Adipocyte (in vitro differentiated cells): ENCODE measurements at regions not wholly inside any gene's neighbourhood (a gene's known extent, or its start where the extent isn't known, plus 50 kb on each side); places are given as distances from the start of the nearest gene placed in this dataset.
"Not testable (repeated sequence)": the region's sequence is repeated elsewhere in the genome, so short reads cannot be mapped to it uniquely, and the experiment has no call there.

ENCODE experiments used
- DNase-seq: peaks from one replicate; pipeline ENCODE4 v3.0.0-alpha.2; 2015; ENCODE audit warnings: low read depth
- H3K27me3 ChIP-seq: replicated peaks from 2 replicates; pipeline ENCODE4 v1.7.0; 2013; ENCODE audit warnings: mild to moderate bottlenecking, low read length, moderate library complexity; ENCODE audit not compliant: control insufficient read depth, insufficient read depth
- H3K36me3 ChIP-seq: 2 replicates; pipeline ENCODE4 v1.7.0; 2013; ENCODE audit warnings: low read length, mild to moderate bottlenecking, moderate library complexity; ENCODE audit not compliant: control insufficient read depth, insufficient read depth, severe bottlenecking
- H3K4me1 ChIP-seq: 2 replicates; pipeline ENCODE4 v1.7.0; 2013; ENCODE audit warnings: mild to moderate bottlenecking, low read length, moderate library complexity; ENCODE audit not compliant: control insufficient read depth, insufficient read depth
- H3K4me3 ChIP-seq: 2 replicates; pipeline ENCODE4 v1.7.0; 2013; ENCODE audit warnings: mild to moderate bottlenecking, low read length, moderate library complexity
- H3K9ac ChIP-seq: 2 replicates; pipeline ENCODE4 v1.7.0; 2013; ENCODE audit warnings: mild to moderate bottlenecking, low read length, moderate library complexity
- H3K9me3 ChIP-seq: 2 replicates; pipeline ENCODE4 v1.7.0; 2013; ENCODE audit warnings: mild to moderate bottlenecking, low read length, moderate library complexity; ENCODE audit not compliant: control insufficient read depth

DNA sequence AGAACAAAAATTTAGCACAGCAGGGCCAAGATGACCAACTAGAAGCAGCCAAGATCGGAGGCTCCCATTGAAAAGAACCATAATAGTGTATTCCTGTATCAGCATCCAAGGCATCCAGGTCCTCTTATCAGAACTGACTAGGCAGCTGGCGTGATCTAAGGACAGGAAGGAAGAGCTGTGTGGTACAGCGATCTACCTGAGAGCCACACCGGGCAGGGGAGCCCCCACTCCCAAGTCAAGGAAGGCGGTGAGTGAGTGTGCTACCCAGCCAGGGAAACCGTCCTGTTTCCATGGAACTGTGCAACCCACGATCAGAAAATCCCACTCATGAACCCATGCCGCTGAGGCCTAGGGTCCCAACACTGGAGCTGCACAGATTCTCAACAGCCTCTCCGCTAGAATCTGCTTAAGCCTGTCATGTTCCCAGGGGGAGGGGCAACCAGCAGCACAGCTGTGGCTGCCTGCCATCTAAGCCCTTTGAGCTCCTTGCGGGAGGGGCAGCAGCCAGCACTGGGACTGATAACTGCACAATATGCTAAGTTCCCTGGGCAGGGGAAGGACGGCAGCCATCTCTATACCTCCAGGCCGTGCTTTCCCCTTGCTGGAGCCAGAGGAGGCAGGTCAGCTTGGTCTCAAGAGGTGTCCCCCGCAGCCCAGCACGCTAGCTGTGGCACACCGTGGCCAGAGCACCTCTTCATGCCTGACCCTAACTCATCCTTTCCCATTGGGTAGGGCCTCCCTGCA, 213.0 kb upstream of the SMIM30 start:
- Histone ChIP-seq H3K4me1 (no peaks in the 10 kb centered on the region), H3K4me3 (no peak overlapping the region), H3K9me3 (peaks cover 3% of the 10 kb centered on the region), H3K9ac (no peak overlapping the region), H3K36me3 (no peaks in the 10 kb centered on the region), H3K27me3 (no peaks in the 10 kb centered on the region)
- no peak for DNase-seq

DNA sequence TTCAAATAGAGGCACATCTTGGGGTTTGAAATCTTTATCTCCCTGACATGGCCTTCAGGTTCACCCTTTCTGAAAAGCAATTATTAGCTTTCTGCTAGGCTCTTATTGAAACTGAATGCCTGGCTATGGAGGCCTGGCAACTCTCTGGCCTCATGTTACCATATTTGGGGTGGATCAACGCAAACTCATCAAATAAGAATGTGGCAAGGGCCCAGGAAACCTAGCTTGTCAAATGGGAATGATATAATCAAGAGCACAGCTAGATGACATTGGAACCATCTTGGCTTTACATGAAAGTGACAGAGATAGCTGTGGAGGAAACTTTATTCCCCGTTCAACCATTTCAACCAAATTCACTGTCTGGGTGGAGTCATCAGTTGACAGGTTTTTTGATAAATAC, 202.8 kb upstream of the SMIM30 start:
- H3K9ac ChIP-seq: no peak overlapping the region
- no peaks in the 10 kb centered on the region for H3K36me3 ChIP-seq
- H3K9me3 ChIP-seq: no peaks in the 10 kb centered on the region
- no peak for DNase-seq
- H3K27me3 ChIP-seq: no peaks in the 10 kb centered on the region
- H3K4me1 ChIP-seq: no peaks in the 10 kb centered on the region
- H3K4me3 ChIP-seq: no peak overlapping the region

DNA sequence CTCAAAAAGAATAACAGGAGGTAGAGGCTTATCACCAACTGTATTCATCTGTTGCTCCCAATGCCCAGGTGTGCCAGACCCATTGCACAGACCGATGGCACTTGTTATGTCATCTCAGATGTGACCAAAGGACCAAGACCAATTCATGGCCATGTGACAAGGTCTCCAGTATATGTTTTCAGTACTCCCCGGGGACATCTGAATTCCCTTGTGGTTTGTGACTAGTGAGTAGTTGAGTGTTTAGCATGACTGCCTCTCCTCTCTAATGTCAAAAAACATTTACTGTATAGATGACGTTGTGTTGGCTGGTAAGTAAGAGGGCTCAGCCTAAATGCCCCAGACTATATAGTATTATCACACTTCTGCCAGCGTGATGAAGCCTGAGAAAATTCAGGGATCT, 202.1 kb upstream of the SMIM30 start:
- Histone ChIP-seq H3K36me3 (no peaks in the 10 kb centered on the region), H3K9ac (no peak overlapping the region), H3K4me1 (no peaks in the 10 kb centered on the region), H3K27me3 (no peaks in the 10 kb centered on the region), H3K9me3 (no peaks in the 10 kb centered on the region), H3K4me3 (no peak overlapping the region)
- DNase-seq: no peak

DNA sequence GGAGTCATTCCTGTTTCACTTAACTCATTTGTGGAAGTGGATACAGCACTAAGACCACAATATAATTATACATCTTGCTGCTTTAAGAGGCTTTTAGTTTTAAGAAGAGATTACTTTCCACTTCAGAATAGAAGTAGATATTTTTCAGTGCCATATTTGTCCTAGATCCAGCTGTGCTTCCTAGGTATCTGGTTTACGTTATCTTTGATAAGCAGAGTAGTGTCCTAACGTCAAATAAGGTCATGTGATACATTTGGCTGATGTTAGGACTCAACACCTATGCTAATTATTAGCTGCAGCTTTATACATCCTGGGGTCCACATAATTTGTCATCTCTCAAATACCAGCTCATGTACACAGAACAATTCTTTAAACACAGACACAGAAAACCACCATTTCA, 196.2 kb upstream of the SMIM30 start:
- DNase-seq: no peak
- H3K4me3 ChIP-seq: no peak overlapping the region
- no peaks in the 10 kb centered on the region for H3K9me3 ChIP-seq
- no peaks in the 10 kb centered on the region for H3K36me3 ChIP-seq
- H3K4me1 ChIP-seq: peaks cover 22% of the 10 kb centered on the region
- no peaks in the 10 kb centered on the region for H3K27me3 ChIP-seq
- H3K9ac ChIP-seq: no peak overlapping the region

DNA sequence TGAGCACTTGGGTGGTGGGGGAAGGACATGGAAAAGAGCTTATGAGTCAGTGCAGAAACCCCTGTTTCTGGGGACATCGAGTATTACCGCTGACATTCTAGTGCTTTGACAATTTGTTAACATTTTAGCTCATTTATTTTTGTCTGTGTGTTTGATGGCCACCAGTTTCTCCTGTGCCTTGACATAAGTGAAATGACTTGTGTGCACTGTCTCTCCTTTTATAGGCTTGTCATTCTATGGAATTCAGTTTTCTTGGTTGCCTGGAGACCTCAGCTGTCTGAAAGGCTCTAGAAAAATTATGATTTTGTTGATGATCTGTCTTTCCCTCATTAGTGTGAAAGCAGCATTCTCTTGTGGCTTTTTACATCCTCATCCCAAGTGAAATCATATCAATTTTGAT, 190.0 kb upstream of the SMIM30 start:
- H3K27me3 ChIP-seq: no peaks in the 10 kb centered on the region
- H3K4me3 ChIP-seq: no peak overlapping the region
- H3K9me3 ChIP-seq: no peaks in the 10 kb centered on the region
- H3K9ac ChIP-seq: no peak overlapping the region
- no peaks in the 10 kb centered on the region for H3K36me3 ChIP-seq
- no peak for DNase-seq
- peaks cover 12% of the 10 kb centered on the region for H3K4me1 ChIP-seq

DNA sequence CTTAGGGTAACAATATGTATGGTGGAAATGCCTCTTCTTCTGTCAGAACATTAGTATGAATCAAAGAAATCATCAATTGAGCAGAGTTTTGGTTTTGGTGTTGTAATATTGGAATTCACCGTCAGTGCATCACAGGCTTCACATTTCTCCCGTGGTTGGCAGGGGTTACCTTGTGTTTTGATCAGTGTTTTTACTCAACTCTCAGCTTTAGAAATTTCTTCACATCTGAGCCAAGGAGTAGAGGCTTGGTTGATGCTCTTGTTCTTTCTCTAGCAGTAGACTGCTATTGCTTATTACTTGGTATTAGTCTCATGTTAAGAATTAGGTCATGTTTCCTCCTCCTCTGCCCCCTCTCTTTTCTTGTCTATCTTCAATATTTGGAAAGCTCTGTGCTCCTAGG, 188.8 kb upstream of the SMIM30 start:
- DNase-seq: no peak
- H3K4me3 ChIP-seq: no peak overlapping the region
- H3K9me3 ChIP-seq: no peaks in the 10 kb centered on the region
- no peaks in the 10 kb centered on the region for H3K36me3 ChIP-seq
- H3K9ac ChIP-seq: no peak overlapping the region
- H3K27me3 ChIP-seq: no peaks in the 10 kb centered on the region
- peaks cover 5% of the 10 kb centered on the region for H3K4me1 ChIP-seq

DNA sequence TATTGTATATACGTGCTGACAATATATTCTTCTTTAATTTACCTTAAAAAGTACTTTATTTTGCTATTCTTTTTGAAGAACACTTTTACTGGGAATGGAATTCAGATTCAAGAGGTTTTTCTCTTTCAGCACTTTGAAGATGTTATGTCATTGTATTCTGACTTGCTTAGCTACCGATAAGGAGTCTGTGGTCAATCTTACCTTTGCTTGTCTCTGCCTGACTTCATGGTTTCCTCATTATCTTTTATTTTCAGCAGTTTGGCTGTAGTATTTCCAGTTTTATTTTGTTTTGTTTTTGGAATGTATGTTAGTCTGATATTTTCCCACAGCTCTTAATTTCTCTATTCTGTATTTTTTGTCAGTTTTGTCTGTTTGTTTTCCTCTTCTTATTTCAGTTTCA, 187.9 kb upstream of the SMIM30 start:
- Histone ChIP-seq H3K27me3 (no peaks in the 10 kb centered on the region), H3K4me1 (no peaks in the 10 kb centered on the region), H3K36me3 (no peaks in the 10 kb centered on the region), H3K9me3 (no peaks in the 10 kb centered on the region), H3K9ac (no peak overlapping the region), H3K4me3 (no peak overlapping the region)
- DNase-seq: no peak

DNA sequence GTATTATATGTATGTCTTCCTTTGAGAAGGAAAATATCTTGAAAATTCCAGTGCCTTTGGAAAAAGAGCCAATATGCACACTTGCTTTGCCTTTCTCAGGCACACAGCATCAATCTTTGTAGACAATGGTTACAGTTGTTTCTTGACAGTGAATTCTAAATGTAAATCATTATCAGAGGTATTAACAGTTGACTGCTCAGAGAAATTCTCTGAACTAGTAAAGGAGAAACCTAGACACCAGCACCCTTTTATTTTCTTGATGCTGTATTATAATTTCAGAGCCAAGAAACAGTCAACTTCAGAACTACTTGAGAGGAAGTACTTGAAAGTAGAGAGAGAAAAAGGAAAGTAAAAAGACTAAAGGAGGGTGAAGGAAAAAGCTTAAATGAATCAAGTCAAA, 185.8 kb upstream of the SMIM30 start:
- Histone ChIP-seq H3K4me3 (no peak overlapping the region), H3K9me3 (no peaks in the 10 kb centered on the region), H3K36me3 (no peaks in the 10 kb centered on the region), H3K9ac (no peak overlapping the region), H3K4me1 (no peaks in the 10 kb centered on the region), H3K27me3 (no peaks in the 10 kb centered on the region)
- no peak for DNase-seq

DNA sequence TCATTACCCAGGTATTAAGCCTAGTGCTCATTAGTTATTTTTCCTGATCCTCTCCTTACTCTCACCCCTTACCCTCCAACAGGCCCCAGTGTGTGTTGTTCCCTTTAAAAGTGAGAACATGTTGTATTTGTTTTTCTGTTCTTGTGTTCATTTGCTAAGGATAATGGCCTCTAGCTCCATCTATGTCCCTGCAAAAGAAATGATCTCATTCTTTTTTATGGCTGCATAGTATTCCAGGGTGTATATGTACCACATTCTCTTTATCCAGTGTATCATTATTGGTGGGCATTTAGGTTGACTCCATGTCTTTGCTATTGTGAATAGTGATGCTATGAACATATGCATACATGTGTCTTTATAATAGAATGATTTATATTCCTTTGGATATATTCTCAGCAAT, 185.0 kb upstream of the SMIM30 start:
- H3K4me1 ChIP-seq, H3K9me3 ChIP-seq, H3K4me3 ChIP-seq, H3K36me3 ChIP-seq, DNase-seq, H3K27me3 ChIP-seq, H3K9ac ChIP-seq: not testable (repeated sequence)

DNA sequence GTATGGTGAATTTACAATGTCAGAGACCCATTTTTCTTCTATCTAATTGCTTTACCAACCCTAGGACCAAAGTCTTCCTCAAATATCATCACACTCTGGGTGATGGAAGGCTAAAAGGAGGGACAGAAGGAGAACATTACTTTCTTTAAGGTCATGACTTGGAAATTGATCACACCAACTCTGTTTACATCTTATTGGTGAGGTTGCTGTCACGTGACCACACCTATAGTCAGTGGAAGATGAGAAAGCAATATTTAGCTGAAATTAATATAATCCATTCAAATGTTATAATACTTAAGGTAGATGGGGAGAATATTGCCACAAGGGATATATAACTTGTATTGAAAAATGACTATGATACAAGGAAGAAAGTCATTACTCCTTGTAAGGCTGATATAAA, 183.6 kb upstream of the SMIM30 start:
- no peaks in the 10 kb centered on the region for H3K9me3 ChIP-seq
- H3K27me3 ChIP-seq: no peaks in the 10 kb centered on the region
- no peaks in the 10 kb centered on the region for H3K4me1 ChIP-seq
- H3K36me3 ChIP-seq: no peaks in the 10 kb centered on the region
- no peak overlapping the region for H3K9ac ChIP-seq
- no peak for DNase-seq
- no peak overlapping the region for H3K4me3 ChIP-seq

DNA sequence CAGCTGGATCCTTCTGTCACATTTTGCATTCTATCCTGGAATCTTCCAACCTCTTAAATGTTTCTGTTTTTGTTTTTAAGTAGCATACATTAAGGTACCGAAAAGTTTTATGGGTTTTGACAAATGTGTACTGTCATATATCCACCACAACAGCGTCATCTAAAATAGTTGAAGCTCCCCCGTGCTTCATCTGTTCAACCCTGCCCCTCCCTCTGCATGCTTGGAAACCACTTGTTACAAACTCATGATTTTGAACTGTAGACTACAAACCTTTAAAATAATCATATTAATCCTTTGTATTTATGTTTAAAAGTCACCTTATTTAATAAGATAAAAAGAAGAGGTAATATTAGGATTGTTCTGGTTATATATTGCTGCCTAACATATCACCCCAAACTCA, 182.8 kb upstream of the SMIM30 start:
- no peak for DNase-seq
- H3K36me3 ChIP-seq: no peaks in the 10 kb centered on the region

DNA sequence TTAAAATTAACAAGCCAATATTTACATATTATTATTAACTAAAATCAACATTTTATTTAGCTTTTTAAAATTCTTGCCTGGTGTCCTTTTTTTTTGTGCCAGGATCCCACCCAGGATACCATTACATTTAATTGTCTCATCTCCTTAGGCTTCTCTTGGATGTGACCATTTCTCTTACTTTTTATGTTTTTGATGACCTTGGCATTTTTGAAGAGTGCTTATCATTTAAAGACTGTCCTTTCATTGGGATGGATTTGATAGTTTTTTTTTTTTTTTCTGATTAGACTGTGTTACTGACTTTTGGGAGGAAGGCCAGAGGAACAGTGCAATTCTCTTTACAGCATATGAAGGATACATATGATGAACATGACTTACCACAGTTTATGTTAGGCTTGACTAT, 181.4 kb upstream of the SMIM30 start:
- Histone ChIP-seq H3K36me3 (no peaks in the 10 kb centered on the region), H3K27me3 (peaks cover under 1% of the 10 kb centered on the region), H3K4me1 (no peaks in the 10 kb centered on the region), H3K4me3 (no peak overlapping the region), H3K9ac (no peak overlapping the region), H3K9me3 (no peaks in the 10 kb centered on the region)
- DNase-seq: no peak

More for the DNA sequence above, 182.8 kb upstream of the SMIM30 start:
- Histone ChIP-seq H3K4me1 (no peaks in the 10 kb centered on the region), H3K4me3 (no peak overlapping the region), H3K9me3 (no peaks in the 10 kb centered on the region), H3K9ac (no peak overlapping the region), H3K27me3 (no peaks in the 10 kb centered on the region)
